KG1 (cell line): ENCODE measurements at regions not wholly inside any gene's neighbourhood (a gene's known extent, or its start where the extent isn't known, plus 50 kb on each side); places are given as distances from the start of the nearest gene placed in this dataset.
"Not testable (repeated sequence)": the region's sequence is repeated elsewhere in the genome, so short reads cannot be mapped to it uniquely, and the experiment has no call there.

ENCODE experiments used
- DNase-seq: peaks from one replicate; lab custom pipeline; 2025; lab: John Stamatoyannopoulos, UW

DNA sequence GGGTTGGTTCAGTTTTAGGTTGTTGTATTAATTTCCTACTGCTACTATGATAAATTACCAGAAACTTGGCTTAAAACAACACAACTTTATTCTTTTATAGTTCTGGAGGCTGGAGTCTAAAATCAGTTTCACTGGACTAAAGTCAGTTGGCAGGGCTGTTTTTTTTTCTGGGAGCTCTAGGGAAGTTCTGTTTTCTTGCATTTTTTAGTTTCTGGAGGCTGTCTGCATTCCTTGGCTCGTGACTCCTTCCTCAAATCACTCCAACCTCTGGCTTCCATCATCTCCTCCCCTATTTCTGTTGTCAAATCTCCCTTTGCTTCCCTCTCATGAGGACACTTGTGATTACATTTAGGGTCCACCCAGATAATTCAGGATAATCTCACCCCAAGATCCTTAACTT lies 51.3 kb upstream of the SUB1 start:
- no peak for DNase-seq

DNA sequence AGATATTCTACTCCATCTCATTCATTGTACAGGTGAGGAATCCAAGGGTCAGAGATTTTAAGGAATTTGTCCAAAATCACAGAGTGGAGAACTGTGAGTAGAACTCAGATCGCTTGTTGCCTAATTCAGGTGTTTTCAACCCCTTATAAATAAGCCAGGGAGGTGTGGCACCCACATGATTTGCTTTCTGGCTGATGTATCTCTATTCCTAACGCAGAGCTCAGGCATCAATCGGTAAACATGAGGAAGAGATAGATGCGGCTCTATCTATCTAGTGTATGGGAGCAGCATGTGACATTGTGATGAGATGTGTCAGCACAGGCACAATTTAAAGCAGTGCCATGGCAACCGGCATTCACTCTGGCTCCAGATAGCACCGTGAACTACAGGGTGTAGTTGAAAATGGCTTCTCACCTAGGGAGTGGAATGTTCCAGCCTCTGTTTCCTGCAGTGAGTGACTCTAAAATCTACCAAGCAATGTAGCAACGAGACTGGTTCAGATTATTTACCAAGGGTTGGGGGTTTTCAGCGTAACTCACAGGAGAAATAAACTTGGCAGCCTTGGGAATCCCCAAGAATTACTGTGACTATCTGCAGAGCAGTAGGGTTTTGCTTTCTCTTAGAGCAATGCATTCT lies 53.4 kb upstream of the SUB1 start:
- DNase-seq = no peak

DNA sequence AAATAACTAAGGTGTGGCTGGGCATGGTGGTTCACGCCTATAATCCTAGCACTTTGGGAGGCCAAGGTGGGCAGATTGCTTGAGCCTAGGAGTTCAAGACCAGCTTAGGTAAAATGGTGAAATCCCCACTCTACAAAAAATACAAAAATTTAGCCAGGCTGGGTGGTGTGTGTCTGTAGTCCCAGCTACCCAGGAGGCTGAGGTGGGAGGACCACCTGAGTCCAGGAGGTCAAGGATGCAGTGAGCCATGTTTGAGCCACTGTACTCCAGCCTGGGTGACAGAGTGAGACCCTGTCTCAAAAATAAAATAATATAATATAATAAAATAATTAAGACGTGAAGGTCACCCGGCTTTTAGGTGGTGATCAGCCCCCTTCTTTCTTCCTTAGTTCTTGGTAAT lies 58.0 kb upstream of the SUB1 start:
- DNase-seq = not testable (repeated sequence)

DNA sequence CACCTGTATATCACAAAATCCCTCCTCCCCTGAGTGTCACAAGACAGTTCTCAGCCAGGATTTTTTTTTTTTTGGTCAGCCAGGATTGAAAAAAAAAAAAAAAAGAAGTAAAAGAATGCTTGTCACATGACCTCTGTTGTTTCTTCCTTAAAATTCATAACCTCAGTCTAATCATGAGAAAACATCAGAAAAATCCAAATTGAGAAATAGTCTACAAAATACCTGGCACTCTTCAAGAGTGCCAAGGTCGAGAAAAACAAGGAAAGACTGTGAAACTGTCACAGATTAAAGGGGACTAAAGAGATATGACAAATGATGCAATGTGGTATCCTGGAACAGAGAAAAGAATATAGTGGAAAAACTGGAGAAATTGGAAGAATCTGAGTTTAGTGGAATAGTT lies 58.5 kb upstream of the SUB1 start:
- no peak for DNase-seq

- no peak for DNase-seq
These were observed 61.7 kb upstream of the SUB1 start for GRCh38 chr5:32523625-32524024.

DNA sequence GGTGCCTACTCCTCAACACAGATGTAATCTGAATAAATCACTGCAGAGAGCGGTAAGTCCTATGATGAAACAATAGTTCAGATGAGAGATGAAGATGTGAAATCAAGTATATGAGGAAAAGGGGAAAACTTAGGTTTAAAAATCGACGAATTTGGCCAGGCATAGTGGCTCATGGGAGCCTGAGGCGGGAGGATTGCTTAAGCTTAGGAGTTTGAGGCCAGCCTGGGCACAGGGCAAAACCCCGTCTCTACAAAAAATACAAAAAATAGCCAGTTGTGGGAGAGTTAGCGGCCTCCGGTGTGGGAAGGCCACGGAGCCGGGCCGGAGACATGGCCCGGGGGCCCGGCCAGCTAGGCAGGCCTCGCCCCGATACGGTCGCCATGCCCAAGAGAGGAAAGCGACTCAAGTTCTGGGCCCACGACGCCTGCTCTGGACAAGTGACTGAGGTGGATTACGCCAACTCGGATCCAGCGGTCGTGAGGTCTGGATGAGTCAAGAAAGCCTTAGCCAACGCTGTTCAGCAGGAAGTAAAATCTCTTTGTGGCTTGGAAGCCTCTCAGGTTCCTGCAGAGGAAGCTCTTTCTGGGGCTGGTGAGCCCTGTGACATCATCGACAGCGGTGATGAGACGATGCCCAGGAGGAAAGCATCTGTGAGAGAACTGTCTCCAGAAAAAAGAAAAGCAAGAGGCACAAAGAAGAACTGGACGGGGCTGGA lies 62.8 kb upstream of the SUB1 start:
- peak; percentile 46 for DNase-seq

GRCh38 chr5:32521481-32521880 lies 63.9 kb upstream of the SUB1 start:
- no peak for DNase-seq

DNA sequence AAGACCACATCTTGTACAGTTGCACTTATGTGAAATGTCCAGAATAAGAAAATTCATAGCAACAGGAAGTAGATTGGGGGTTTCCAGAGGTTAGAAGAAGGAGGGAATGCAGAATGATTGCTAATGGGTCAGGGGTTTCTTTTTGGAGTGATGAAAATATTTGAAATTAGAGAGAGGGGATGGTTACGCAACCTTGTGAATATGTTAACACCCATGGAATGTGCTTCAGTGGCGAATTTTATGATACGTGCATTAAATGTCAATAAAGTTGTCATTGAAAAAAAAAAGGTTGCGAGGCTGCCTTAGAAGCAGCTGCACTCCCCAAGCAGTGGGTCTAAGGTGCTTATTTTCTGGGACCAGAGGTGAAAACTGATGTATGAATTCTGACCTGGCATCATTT lies 64.4 kb upstream of the SUB1 start:
- no peak for DNase-seq

- DNase-seq = no peak
These were observed 65.0 kb upstream of the SUB1 start for GRCh38 chr5:32520356-32520755.

GRCh38 chr5:32519508-32519907 lies 65.8 kb upstream of the SUB1 start:
- DNase-seq = no peak

- DNase-seq = no peak
These were observed 70.3 kb upstream of the ZFR start for GRCh38 chr5:32514806-32515205.

- DNase-seq = no peak
These were observed 68.4 kb upstream of the ZFR start for GRCh38 chr5:32512926-32513325.

DNA sequence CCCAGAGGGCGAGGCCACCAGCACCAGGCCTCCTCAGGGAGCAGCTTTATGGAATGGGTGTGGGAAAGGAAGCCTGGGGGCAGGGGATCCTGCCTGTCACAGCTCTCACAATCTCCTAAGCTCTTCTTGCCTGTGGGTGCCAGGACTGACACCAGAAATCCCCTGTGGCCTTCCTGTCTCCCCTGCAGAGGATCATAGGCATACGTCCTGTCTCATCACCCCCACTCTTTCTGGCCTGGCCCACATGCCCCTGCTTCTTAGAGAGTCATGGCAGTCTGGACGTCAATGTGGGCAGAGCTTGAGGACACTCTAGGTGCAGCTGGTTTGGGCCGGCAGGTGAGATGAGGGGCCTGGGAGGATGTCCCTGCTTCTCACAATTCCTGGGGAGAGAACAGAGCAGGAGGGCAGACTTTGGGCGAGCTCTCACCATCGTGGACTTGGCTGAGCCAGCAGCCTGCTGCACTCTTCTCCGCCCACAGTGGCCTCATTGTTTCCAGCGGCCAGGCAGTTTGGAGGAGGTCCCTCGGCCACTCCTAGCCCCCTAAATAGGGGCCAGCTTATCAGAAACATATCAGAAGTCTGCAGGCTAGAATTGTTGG lies 67.3 kb upstream of the ZFR start:
- DNase-seq = no peak

GRCh38 chr5:32510860-32511259 lies 66.3 kb upstream of the ZFR start:
- no peak for DNase-seq

GRCh38 chr5:32508806-32509805 lies 64.6 kb upstream of the ZFR start:
- DNase-seq = no peak

GRCh38 chr5:32507738-32508434 lies 63.3 kb upstream of the ZFR start:
- no peak for DNase-seq

- no peak for DNase-seq
These were observed 62.3 kb upstream of the ZFR start for GRCh38 chr5:32506799-32507198.

DNA sequence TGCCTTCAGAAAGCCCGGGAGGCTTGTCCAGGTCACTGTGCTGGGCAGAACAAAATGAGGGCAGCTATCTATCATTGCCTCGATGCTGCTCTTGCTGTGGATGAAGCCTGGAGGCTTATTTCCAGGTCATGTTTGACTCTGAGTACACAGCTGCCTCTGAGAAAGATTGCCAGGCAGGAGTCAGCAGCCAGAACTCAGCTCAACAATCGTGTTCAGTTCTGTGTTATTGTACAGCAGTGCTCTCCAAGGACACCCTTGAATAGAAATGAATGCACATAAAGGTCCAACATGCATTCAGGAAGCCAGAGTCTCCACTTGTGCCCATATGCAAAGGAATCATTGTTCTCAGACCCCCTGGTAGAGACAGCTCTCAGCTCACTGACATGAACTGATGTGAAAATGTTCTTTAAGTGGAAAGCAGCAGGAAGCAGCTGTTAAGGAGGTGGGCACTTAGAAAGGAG lies 61.7 kb upstream of the ZFR start:
- no peak for DNase-seq

GRCh38 chr5:32505756-32506155 lies 61.2 kb upstream of the ZFR start:
- DNase-seq = no peak

GRCh38 chr5:32504989-32505596 lies 60.6 kb upstream of the ZFR start:
- peak; percentile 85 for DNase-seq

GRCh38 chr5:32504329-32504988 lies 59.9 kb upstream of the ZFR start:
- no peak for DNase-seq
